ENCODE measurements at regions not wholly inside any gene's neighbourhood (a gene's known extent, or its start where the extent isn't known, plus 50 kb on each side); places are given as distances from the start of the nearest gene placed in this dataset.

DNA sequence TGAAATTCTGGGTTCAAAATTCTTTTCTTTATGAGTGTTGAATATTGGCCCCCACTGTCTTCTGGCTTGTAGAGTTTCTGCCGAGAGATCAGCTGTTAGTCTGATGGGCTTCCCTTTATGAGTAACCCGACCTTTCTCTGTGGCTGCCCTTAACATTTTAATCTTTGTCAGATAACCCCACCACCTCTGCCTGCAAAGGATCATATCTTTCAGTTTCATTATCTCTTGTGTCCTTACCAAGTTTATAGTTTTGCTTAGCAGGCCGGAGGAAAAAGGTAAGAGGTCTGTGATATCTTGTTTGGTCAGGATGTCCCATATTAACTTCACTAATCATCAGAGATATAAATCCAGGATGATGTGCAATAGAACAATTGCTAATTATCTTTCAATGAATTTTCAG, 970.2 kb upstream of the TYRP1 start:
- POLR2A ChIA-PET, result no interaction called here
- H3K9me1 ChIP-seq (replicated peaks; ENCODE audit: control insufficient read depth, extremely low read depth, insufficient read depth, low read length), result no peaks in the 10 kb centered on the region

More for the DNA sequence above, 970.2 kb upstream of the TYRP1 start:
- no peak overlapping the region for H3K4me2 ChIP-seq (ENCODE audit: insufficient read depth, low read length)
- peaks cover 5% of the 10 kb centered on the region for H3K9me3 ChIP-seq (replicated peaks; ENCODE audit: control insufficient read depth, insufficient read depth, low read length)
- no peak overlapping the region for H3K27ac ChIP-seq (ENCODE audit: insufficient read depth, low read depth, low read length)
- no TSS peak for BruUV-seq (replicated peaks)
- no peak overlapping the region for H3K4me3 ChIP-seq (replicated peaks in 1 of 3; ENCODE audit: insufficient read depth in 1 of 3, low read depth in 1 of 3, low read length in 3 of 3)
- CTCF ChIA-PET, result no interaction called here
- no peak overlapping the region for H2AFZ ChIP-seq (ENCODE audit: low read depth, low read length)
- dilution Hi-C loops (cut with MboI; ENCODE audit: extremely low pct_ligation_motif_present, low sequenced_read_pairs) (no loop called here), intact Hi-C loops (cut with micrococcal nuclease) (no loop called here)
- TF ChIP-seq MYC (IDR thresholded peaks at IDR 0.05; ENCODE audit: low read depth, low read length) (no peak), CTCF (IDR thresholded peaks at IDR 0.05; ENCODE audit: extremely low read depth in 1 of 2, insufficient read depth in 1 of 2, low read depth in 1 of 2, low read length in 2 of 2) (no peak), POLR2AphosphoS5 (IDR thresholded peaks at IDR 0.05; ENCODE audit: insufficient read depth, low read depth, low read length) (no peak), MAX (IDR thresholded peaks at IDR 0.05; ENCODE audit: insufficient read depth, insufficient read length) (no peak), EZH2 (IDR thresholded peaks at IDR 0.05; ENCODE audit: borderline replicate concordance, low read depth, low read length, severe bottlenecking) (no peak), GATA2 (IDR thresholded peaks at IDR 0.05; ENCODE audit: insufficient read depth, insufficient read length, low read depth, low read length) (no peak), POLR2A (IDR thresholded peaks at IDR 0.05; ENCODE audit: low read depth, low read length) (no peak), FOS (IDR thresholded peaks at IDR 0.05; ENCODE audit: borderline replicate concordance, insufficient read depth, low read length) (no peak), JUN (IDR thresholded peaks at IDR 0.05; ENCODE audit: borderline replicate concordance, insufficient read depth, insufficient read length, low read depth) (no peak)
- no peaks in the 10 kb centered on the region for H3K4me1 ChIP-seq (ENCODE audit: control insufficient read depth, extremely low read depth, insufficient read depth, low read length)
- DNase-seq (ENCODE audit: low read depth, low spot score) (no peak), FAIRE-seq (no peak)
- H3K9ac ChIP-seq (replicated peaks; ENCODE audit: extremely low read depth, insufficient read depth, low read length), result no peak overlapping the region
- H3K27me3 ChIP-seq (ENCODE audit: control insufficient read depth in 2 of 2, insufficient read depth in 2 of 2, low read length in 2 of 2), result no peaks in the 10 kb centered on the region
- H4K20me1 ChIP-seq (replicated peaks; ENCODE audit: control insufficient read depth, extremely low read depth, insufficient read depth, low read length), result no peaks in the 10 kb centered on the region
- no peaks in the 10 kb centered on the region for H3K79me2 ChIP-seq (ENCODE audit: control insufficient read depth, insufficient read depth, low read length)
- H3K36me3 ChIP-seq (ENCODE audit: control insufficient read depth in 2 of 2, extremely low read depth in 1 of 2, insufficient read depth in 2 of 2, low read length in 2 of 2), result no peaks in the 10 kb centered on the region
